Caki2 (cell line): ENCODE measurements at regions not wholly inside any gene's neighbourhood (a gene's known extent, or its start where the extent isn't known, plus 50 kb on each side); places are given as distances from the start of the nearest gene placed in this dataset.
"Not testable (repeated sequence)": the region's sequence is repeated elsewhere in the genome, so short reads cannot be mapped to it uniquely, and the experiment has no call there.

Experiments used
- DNase-seq: peaks from one replicate; pipeline ENCODE4 v3.0.0-alpha.2; 2015; ENCODE audit warnings: low read depth
- in situ Hi-C: cut with HindIII; loops from 2 replicates; pipeline ENCODE4 v1.10.0; 2016; ENCODE audit warnings: low sequenced_read_pairs, low pct_unique_long_range_greater_than_20kb, mixed read lengths

DNA sequence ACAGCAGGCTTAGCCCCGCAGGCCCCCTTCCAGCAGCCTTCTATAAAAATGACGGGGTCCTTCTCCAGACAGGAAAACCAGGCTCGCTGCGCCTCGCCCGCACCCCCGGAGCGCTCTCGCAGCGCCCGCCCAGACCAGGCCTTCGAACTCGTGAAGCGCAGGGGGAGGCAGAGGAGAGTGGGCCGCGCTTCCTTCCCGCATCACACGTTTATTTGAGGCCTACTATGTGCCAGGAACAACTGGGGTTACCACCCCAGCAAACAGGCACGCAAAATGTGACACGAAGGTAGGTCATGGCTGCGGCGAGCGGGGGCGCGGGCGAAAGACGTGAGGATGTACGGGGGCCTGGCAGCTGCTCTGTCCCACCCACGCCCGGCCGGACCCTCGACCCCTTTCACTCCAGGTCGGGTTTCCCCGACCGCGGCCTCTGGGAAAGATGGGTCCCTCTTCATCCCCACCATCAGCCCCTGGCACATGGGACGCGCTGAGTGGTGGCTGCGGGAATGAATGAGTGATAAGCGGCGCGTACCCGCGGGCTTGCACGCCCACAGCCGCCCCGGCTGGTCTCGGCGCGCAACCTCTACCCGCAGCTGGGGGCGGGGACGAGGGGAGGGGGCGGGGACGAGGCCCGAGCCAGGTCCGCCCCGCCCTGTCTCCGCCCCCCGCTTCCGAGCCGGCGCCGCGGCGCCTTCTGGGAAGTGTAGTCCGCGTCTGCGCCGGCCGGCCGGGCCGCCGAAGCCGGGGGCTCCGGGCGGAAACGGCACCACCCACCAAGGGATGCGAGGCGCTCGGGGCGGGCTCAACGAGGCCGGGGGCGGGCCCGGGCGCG, 59.1 kb downstream of the ZNF467 start:
- in situ Hi-C loops = no loop called here
- peak; percentile 73 for DNase-seq

DNA sequence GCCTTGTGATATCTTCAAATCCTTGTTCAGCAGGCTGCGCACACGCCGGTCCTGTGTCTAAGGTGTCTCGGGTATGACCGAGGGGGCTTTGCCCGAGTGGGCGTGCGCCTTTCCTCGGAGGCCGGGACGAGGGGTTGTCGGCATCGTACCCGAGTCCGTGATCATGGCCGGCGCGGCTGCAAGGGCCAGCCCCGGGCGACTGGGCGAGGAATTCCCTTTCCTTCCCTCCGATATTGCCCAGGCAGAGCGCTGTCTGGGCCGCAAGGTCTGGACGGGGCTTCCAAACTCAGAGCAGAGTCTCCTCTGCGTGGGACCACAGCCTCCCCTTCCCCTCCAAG, 59.7 kb downstream of the ZNF467 start:
- in situ Hi-C loops = no loop called here

GRCh38 chr7:149713061-149713730, 60.2 kb downstream of the ZNF467 start:
- DNase-seq = no peak
- in situ Hi-C loops = no loop called here

More for the DNA sequence above, 59.7 kb downstream of the ZNF467 start:
- no peak for DNase-seq

DNA sequence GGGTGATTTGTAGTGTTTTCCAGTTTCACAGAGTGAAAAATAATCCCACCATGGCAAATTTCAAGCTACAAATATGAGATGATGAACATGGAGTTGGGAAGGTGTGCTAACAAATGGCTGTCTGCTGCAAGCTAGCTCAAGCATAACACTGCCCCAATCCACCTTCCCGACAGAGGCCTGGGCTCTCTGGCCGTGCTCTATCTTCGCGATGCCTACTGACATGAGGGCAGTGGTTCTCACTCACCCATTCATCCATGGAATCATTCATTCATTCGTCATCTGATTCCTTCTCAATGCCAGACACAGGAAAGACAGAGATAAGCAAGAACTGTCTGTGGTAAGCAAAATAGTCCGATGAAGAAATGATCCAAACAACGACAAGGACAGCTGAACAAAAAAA, 65.4 kb downstream of the ZNF467 start:
- in situ Hi-C loops = no loop called here
- DNase-seq = no peak

DNA sequence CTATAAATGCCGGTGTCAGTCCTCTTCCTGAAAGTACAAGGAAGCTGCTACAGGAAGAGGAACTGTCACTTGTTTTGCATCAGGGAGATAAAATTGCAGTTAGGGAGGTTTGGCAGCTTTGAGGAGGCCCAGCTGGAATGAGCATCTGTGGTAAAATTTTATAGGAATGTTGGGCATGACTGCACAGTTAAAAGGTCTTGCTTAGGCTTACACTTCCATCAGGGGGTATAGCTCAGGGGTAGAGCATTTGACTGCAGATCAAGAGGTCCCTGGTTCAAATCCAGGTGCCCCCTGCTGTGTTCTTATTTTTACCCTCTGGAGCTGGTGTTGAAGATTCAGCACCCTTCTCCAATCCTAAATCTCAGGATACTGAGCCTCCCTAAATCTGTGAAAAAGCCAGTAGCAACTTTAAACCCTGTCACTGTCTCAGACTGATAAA, 65.9 kb downstream of the ZNF467 start:
- in situ Hi-C loops = no loop called here
- DNase-seq = no peak

GRCh38 chr7:149706398-149706797, 67.0 kb downstream of the ZNF467 start:
- DNase-seq = no peak
- in situ Hi-C loops = no loop called here

DNA sequence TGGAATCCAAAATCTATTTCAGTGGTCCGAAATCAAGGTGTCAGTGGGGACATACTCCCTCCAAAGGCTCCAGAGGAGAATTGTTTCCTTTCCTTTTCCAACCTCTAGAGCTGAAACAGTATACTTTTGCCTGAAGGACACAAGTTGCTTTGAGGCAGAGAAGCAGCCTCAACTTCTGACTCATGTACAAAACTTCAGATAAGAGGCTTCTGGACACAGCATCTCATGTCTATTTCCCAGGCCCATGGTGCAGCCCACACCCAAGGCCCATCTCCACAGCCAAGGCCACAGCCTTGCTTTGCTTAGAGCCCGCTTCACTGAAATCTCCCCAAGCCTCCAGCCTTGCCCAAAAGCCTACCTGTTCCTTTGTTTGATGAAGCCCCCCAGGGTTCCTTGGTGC, 68.9 kb downstream of the ZNF467 start:
- in situ Hi-C loops = no loop called here
- DNase-seq = no peak

- DNase-seq = no peak
- in situ Hi-C loops = no loop called here
These were observed 70.2 kb downstream of the ZNF467 start for GRCh38 chr7:149703044-149703650.

GRCh38 chr7:149701495-149702240, 71.7 kb downstream of the ZNF467 start:
- in situ Hi-C loops = no loop called here
- no peak for DNase-seq

GRCh38 chr7:149697767-149698166, 75.6 kb downstream of the ZNF467 start:
- DNase-seq, in situ Hi-C loops: not testable (repeated sequence)

DNA sequence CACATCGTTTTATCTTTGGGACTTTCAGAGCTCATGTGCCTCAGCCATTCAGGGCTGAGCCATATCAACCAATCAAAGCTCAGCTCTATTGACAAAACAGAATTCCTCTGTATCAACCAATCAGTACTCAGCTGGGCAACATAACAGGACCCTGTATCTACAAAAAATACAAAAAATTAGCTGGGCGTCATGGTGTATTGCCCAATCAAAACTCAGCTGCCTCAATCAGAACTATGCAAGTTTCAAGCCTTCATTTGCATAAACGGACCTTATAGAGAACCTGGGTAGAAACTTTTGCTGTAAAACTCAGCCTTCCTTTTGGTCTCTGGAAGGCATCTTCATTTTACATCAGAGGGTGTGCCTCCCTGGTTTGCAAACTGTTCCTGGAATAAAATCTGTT, 77.1 kb downstream of the ZNF467 start:
- DNase-seq = no peak

GRCh38 chr7:149692557-149692982, 80.8 kb downstream of the ZNF467 start:
- in situ Hi-C loops = no loop called here
- no peak for DNase-seq

More for the DNA sequence above, 77.1 kb downstream of the ZNF467 start:
- in situ Hi-C loops = no loop called here

- in situ Hi-C loops = no loop called here
- DNase-seq = no peak
These were observed 81.3 kb downstream of the ZNF467 start for GRCh38 chr7:149692056-149692455.

DNA sequence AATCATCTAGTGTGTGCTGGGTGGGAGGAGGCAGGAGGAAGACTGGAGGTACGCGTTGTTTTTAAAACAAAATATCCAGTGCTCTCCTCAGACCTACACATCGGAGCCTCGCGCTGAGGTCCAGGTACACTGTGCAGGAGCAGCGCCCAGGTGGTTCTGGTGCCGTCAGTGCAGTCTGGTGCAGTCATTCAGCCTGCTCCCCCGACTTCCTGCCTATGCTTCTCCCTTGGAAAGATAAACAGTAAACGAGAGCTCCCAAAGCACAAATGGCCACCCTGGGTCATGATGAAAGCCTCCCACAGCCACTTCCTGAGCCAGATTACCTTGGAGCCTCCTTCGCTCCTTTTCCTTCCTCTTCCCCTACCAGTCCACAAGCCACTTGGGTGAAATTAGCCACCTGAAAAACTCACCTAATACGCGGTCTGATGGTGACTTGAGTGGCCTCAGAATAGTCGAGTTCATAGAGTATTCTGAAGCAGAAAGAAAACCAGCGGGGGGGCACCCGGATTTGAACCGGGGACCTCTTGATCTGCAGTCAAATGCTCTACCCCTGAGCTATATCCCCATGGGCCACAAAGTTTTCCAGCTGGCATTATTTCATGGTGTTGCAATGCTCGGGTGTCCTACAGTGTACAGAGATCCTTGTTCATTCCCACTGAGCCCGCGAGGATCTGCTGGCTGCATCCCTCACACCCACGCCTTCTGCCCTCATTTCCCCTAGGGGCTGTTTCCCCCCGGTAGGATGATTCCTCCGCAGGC, 82.5 kb downstream of the ZNF467 start:
- in situ Hi-C loops = no loop called here
- DNase-seq = no peak

- no peak for DNase-seq
- in situ Hi-C loops = no loop called here
These were observed 84.1 kb downstream of the ZNF467 start for GRCh38 chr7:149689291-149689721.

DNA sequence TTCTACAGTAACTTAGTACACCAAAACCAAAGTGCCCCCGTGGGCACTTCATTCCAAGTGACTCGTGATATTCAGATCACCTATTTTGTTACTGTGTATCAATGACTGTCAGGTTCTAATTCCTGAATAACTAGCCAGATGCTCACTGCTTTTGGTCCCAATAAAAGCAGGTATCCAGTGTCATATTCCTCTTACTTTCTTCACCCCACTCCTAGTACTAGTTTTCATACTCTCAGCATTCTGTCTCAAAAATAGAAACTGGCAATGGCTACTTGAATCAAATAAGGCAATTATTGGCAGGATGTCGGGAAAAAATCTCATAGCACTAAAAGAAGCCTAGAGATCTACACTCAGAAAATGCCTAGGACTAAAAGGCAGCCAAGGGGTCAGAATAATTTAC, 84.6 kb downstream of the ZNF467 start:
- no peak for DNase-seq
- in situ Hi-C loops = no loop called here

- DNase-seq, in situ Hi-C loops: not testable (repeated sequence)
These were observed 85.6 kb downstream of the ZNF467 start for GRCh38 chr7:149687820-149688219.

DNA sequence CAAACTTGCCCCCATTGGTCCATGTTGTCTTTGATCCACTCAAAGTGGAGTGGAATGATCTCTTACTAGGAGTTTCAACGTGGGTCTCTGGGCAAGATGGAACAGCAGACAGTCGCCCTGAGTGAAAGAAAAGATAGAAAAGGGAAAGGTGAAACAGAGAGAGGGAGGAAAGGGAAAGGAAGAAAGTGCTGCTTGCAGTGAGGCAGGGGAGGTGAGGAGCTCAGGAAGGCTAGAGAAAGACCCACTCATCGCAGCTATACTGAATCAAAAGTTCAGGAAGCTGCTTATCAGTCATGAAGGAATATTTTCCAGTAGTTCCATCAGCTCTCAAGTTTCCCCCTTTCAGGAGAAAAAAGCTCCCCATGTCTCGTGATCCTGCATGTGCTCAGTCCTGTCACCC, 86.9 kb downstream of the ZNF467 start:
- in situ Hi-C loops = no loop called here
- DNase-seq = no peak
